Neural progenitor cell (in vitro differentiated cells): ENCODE measurements at regions not wholly inside any gene's neighbourhood (a gene's known extent, or its start where the extent isn't known, plus 50 kb on each side); places are given as distances from the start of the nearest gene placed in this dataset.

Source experiments
- DNase-seq: peaks from one replicate; pipeline ENCODE4 v3.0.0-alpha.2; 2016; ENCODE audit warnings: low spot score
- H2AFZ ChIP-seq: fragments of 200-600 bp; sonication (generic); replicated peaks from 2 replicates; pipeline ENCODE4 v1.6.1; 2016; ENCODE audit warnings: antibody characterized with exemption
- H3F3A ChIP-seq: fragments of 200-600 bp; sonication (generic); 2 replicates; pipeline ENCODE4 v1.6.1; 2016; ENCODE audit warnings: antibody characterized with exemption, low read depth
- H3K27ac ChIP-seq: fragments of 200-600 bp; sonication (generic); 2 replicates; pipeline ENCODE4 v1.5.1; 2016; ENCODE audit warnings: mild to moderate bottlenecking
- H3K27me3 ChIP-seq: fragments of 200-600 bp; sonication (generic); 2 replicates; pipeline ENCODE4 v1.6.1; 2016; ENCODE audit warnings: mild to moderate bottlenecking, moderate library complexity
- H3K36me3 ChIP-seq: fragments of 200-600 bp; sonication (generic); 2 replicates; pipeline ENCODE4 v1.5.1; 2016
- H3K4me1 ChIP-seq: fragments of 200-600 bp; sonication (generic); 2 replicates; pipeline ENCODE4 v1.6.1; 2016; ENCODE audit warnings: mixed run types
- H3K4me2 ChIP-seq: fragments of 200-600 bp; sonication (generic); 2 replicates; pipeline ENCODE4 v1.6.1; 2016
- H3K4me3 ChIP-seq: fragments of 200-600 bp; sonication (generic); 2 replicates; pipeline ENCODE4 v1.5.1; 2016
- H3K79me2 ChIP-seq: fragments of 200-600 bp; sonication (generic); 2 replicates; pipeline ENCODE4 v1.6.1; 2016; ENCODE audit warnings: low read depth
- H3K9ac ChIP-seq: fragments of 200-600 bp; sonication (generic); 2 replicates; pipeline ENCODE4 v1.6.1; 2016
- H3K9me3 ChIP-seq: fragments of 200-600 bp; sonication (generic); 2 replicates; pipeline ENCODE4 v1.5.1; 2016; ENCODE audit warnings: low read depth
- H4K20me1 ChIP-seq: fragments of 200-600 bp; sonication (generic); 2 replicates; pipeline ENCODE4 v1.6.1; 2016; ENCODE audit warnings: low read depth
- H3K27ac Mint-ChIP-seq: 3 replicates; pipeline ENCODE4 v1.8.0; 2021; ENCODE audit warnings: mixed read lengths
- H3K27me3 Mint-ChIP-seq: 2 replicates; pipeline ENCODE4 v1.8.0; 2022; ENCODE audit warnings: low read depth, mild to moderate bottlenecking, inconsistent platforms, moderate library complexity, mixed read lengths; ENCODE audit not compliant: insufficient read depth
- H3K36me3 Mint-ChIP-seq: 3 replicates; pipeline ENCODE4 v1.8.0; 2021; ENCODE audit warnings: mixed read lengths
- H3K4me1 Mint-ChIP-seq: 3 replicates; pipeline ENCODE4 v1.8.0; 2021; ENCODE audit warnings: mixed read lengths
- H3K4me3 Mint-ChIP-seq: 3 replicates; pipeline ENCODE4 v1.8.0; 2021; ENCODE audit warnings: mild to moderate bottlenecking, moderate library complexity, mixed read lengths
- H3K9me3 Mint-ChIP-seq: 3 replicates; pipeline ENCODE4 v1.8.0; 2020; ENCODE audit warnings: mixed read lengths
- EZH2 ChIP-seq: fragments of 200-600 bp; sonication (generic); IDR thresholded peaks from 2 replicates; pipeline ENCODE4 v1.6.1; 2017; ENCODE audit warnings: antibody characterized with exemption, mild to moderate bottlenecking, moderate library complexity
- EZH2phosphoT487 ChIP-seq: fragments of 200-600 bp; sonication (generic); IDR thresholded peaks from 2 replicates; pipeline ENCODE4 v1.6.1; 2017; ENCODE audit warnings: antibody characterized with exemption
- TF ChIP-seq, protein P1 (sequence below): fragments of 200-600 bp; sonication (generic); IDR thresholded peaks from 2 replicates; pipeline ENCODE4 v1.5.1; 2017; ENCODE audit warnings: antibody characterized with exemption, mild to moderate bottlenecking

DNA sequence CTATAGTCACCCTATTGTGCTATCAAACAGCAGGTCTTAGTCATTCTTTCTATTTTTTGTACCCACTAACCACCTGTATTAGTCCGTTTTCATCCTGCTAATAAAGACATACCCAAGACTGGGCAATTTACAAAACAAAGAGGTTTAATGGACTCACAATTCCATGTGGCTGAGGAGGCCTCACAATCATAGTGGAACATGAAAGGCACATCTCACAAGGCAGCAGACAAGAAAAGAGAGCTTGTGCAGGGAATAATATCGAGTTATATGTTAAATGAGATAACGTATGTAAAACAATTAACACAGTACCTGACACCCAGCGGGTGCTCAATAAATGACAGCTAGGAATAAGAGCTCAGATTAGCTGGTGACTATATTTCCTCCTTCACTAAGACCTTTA is 88.1 kb upstream of the WDR44 start:
- Histone ChIP-seq H3K27ac (no peak overlapping the region), H3K4me3 (no peak overlapping the region), H3K4me1 (no peaks in the 10 kb centered on the region), H4K20me1 (no peaks in the 10 kb centered on the region), H3K9me3 (no peaks in the 10 kb centered on the region), H3K4me2 (no peak overlapping the region), H3K79me2 (no peaks in the 10 kb centered on the region), H3F3A (no peaks in the 10 kb centered on the region), H3K9ac (no peak overlapping the region), H3K27me3 (no peaks in the 10 kb centered on the region), H2AFZ (no peak overlapping the region), H3K36me3 (no peaks in the 10 kb centered on the region)
- H3K27me3 Mint-ChIP-seq: no peaks in the 10 kb centered on the region
- TF ChIP-seq EZH2 (no peak), EZH2phosphoT487 (no peak)
- TF ChIP-seq, protein P1, sequence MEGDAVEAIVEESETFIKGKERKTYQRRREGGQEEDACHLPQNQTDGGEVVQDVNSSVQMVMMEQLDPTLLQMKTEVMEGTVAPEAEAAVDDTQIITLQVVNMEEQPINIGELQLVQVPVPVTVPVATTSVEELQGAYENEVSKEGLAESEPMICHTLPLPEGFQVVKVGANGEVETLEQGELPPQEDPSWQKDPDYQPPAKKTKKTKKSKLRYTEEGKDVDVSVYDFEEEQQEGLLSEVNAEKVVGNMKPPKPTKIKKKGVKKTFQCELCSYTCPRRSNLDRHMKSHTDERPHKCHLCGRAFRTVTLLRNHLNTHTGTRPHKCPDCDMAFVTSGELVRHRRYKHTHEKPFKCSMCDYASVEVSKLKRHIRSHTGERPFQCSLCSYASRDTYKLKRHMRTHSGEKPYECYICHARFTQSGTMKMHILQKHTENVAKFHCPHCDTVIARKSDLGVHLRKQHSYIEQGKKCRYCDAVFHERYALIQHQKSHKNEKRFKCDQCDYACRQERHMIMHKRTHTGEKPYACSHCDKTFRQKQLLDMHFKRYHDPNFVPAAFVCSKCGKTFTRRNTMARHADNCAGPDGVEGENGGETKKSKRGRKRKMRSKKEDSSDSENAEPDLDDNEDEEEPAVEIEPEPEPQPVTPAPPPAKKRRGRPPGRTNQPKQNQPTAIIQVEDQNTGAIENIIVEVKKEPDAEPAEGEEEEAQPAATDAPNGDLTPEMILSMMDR: no peak
- H3K27ac Mint-ChIP-seq: no peak overlapping the region
- no peak overlapping the region for H3K4me3 Mint-ChIP-seq
- H3K4me1 Mint-ChIP-seq: no peaks in the 10 kb centered on the region
- H3K9me3 Mint-ChIP-seq: no peaks in the 10 kb centered on the region
- DNase-seq: no peak
- H3K36me3 Mint-ChIP-seq: no peaks in the 10 kb centered on the region

DNA sequence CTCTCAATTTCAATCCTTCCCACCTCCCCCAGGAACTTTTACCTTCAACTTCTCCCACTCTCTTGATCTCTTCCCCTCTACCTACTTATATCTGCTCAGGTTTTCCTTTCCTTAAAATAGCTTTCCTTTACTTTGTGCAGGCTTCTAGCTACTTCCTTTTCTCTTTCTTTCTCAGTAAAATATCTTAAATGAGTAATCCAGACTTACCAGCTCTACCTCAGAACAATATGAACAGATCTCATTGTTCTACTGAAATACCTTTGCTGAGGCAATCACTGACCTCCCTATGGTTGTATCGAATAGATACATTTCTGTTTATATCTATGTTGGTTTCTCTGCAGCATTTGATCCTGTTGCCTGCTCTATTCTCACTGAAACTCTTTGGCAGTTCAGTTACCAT is 86.7 kb upstream of the WDR44 start:
- Histone ChIP-seq H3K27me3 (no peaks in the 10 kb centered on the region), H3K4me3 (no peak overlapping the region), H4K20me1 (no peaks in the 10 kb centered on the region), H3F3A (no peaks in the 10 kb centered on the region), H3K36me3 (no peaks in the 10 kb centered on the region), H3K4me2 (no peak overlapping the region), H3K9ac (no peak overlapping the region), H3K79me2 (no peaks in the 10 kb centered on the region), H3K27ac (no peak overlapping the region), H3K9me3 (no peaks in the 10 kb centered on the region), H3K4me1 (no peaks in the 10 kb centered on the region), H2AFZ (no peak overlapping the region)
- no peak overlapping the region for H3K4me3 Mint-ChIP-seq
- H3K27me3 Mint-ChIP-seq: no peaks in the 10 kb centered on the region
- TF ChIP-seq EZH2phosphoT487: no peak
- no peak for TF ChIP-seq EZH2
- TF ChIP-seq, protein P1: no peak
- DNase-seq: no peak
- no peak overlapping the region for H3K27ac Mint-ChIP-seq
- H3K36me3 Mint-ChIP-seq: no peaks in the 10 kb centered on the region
- H3K4me1 Mint-ChIP-seq: no peaks in the 10 kb centered on the region
- no peaks in the 10 kb centered on the region for H3K9me3 Mint-ChIP-seq

DNA sequence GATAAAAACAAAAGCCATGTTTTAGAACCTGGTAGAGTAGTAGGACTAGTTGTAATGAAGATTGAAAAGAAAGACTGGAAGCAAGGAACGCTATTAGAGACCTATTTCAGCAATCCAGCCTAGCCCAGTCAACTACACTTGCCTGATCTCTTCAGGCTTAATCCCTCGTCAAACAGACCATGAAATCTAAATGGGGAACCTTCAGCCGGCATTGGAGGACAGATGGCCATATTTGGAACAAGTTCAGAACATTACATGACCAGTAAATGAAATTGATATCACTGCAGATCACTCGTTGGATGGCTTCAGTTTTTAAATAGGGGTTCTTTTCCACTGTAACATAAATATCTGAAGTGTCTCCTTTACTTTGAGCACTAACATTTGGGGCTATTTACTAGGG is 84.8 kb upstream of the WDR44 start:
- Histone ChIP-seq H3K4me2 (no peak overlapping the region), H3K4me1 (no peaks in the 10 kb centered on the region), H3K4me3 (no peak overlapping the region), H3K9me3 (no peaks in the 10 kb centered on the region), H3K79me2 (no peaks in the 10 kb centered on the region), H4K20me1 (no peaks in the 10 kb centered on the region), H2AFZ (no peak overlapping the region), H3K27me3 (no peaks in the 10 kb centered on the region), H3K36me3 (no peaks in the 10 kb centered on the region), H3K27ac (no peak overlapping the region), H3F3A (no peaks in the 10 kb centered on the region), H3K9ac (no peak overlapping the region)
- no peaks in the 10 kb centered on the region for H3K4me1 Mint-ChIP-seq
- DNase-seq: no peak
- H3K27me3 Mint-ChIP-seq: no peaks in the 10 kb centered on the region
- H3K9me3 Mint-ChIP-seq: peaks cover under 1% of the 10 kb centered on the region
- H3K4me3 Mint-ChIP-seq: no peak overlapping the region
- TF ChIP-seq EZH2 (no peak), EZH2phosphoT487 (no peak)
- TF ChIP-seq, protein P1: no peak
- no peak overlapping the region for H3K27ac Mint-ChIP-seq
- H3K36me3 Mint-ChIP-seq: no peaks in the 10 kb centered on the region
